ENCODE measurements at regions not wholly inside any gene's neighbourhood (a gene's known extent, or its start where the extent isn't known, plus 50 kb on each side); places are given as distances from the start of the nearest gene placed in this dataset.

DNA sequence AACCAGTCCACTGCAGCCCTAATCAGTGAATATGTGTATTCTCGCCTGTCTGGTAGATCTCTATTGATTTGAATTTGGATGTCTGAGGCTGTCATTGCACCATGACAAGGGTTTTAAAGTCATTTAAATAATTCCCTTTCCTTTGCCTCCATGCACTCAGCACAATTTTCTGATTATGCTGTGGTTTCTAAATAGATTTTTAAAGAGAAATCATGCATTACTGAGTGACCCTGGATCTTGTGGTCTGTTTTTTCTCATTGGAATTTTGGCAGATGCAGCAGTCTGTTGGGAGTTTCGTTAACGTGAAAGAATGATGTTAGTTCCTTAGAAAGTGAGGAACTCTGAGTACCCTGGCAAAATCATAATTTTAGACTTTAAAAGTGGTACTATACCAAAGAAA is 396.0 kb downstream of the LRRC70 start:
- intact Hi-C loops (cut with micrococcal nuclease): no loop called here
- H2BK20ac ChIP-seq (ENCODE audit: low read depth, low read length): no peak overlapping the region
- no peaks in the 10 kb centered on the region for H3K79me1 ChIP-seq (ENCODE audit: low read depth in 1 of 2, low read length in 2 of 2)
- no peak overlapping the region for H2BK15ac ChIP-seq (ENCODE audit: low read depth, low read length)
- DNase-seq (no peak), ATAC-seq (ENCODE audit: low read depth) (no peak)
- H3K4me3 ChIP-seq (ENCODE audit: insufficient read depth, low read depth, low read length): no peak overlapping the region
- H3K27ac ChIP-seq (ENCODE audit: insufficient read depth, low read length): no peak overlapping the region
- peaks cover 12% of the 10 kb centered on the region; the same call in 1 of the 2 replicates for H3K9me3 ChIP-seq (ENCODE audit: control insufficient read depth, insufficient read depth, low read length)
- no peak overlapping the region for H3K18ac ChIP-seq (ENCODE audit: low read depth, low read length)
- no peaks in the 10 kb centered on the region for H4K20me1 ChIP-seq (ENCODE audit: insufficient read depth, low read length)
- no peak overlapping the region for H3K14ac ChIP-seq (replicated peaks; ENCODE audit: low read depth, low read length)
- no peak overlapping the region for H2AK9ac ChIP-seq (replicated peaks; ENCODE audit: low read depth, low read length, poor library complexity)
- H3K23ac ChIP-seq (ENCODE audit: low read depth, low read length): no peak overlapping the region
- no peak overlapping the region for H3K56ac ChIP-seq (ENCODE audit: extremely low read depth, insufficient read depth, low read length)
- CTCF ChIA-PET: no interaction called here
- no peak overlapping the region for H4K91ac ChIP-seq (ENCODE audit: insufficient read depth, low read depth, low read length)
- no peak overlapping the region for H2BK5ac ChIP-seq (ENCODE audit: low read depth, low read length, poor library complexity, severe bottlenecking)
- H3K9me1 ChIP-seq (ENCODE audit: insufficient read depth, low read length): no peaks in the 10 kb centered on the region
- no peak overlapping the region for H2BK120ac ChIP-seq (ENCODE audit: low read depth, low read length)
- no peak overlapping the region for H2AFZ ChIP-seq (replicated peaks; ENCODE audit: low read length, poor library complexity)
- dilution Hi-C loops (cut with HindIII; ENCODE audit: low sequenced_read_pairs, unreplicated experiment): no loop called here
- in situ Hi-C loops (cut with MboI; ENCODE audit: low sequenced_read_pairs): no loop called here
- no peaks in the 10 kb centered on the region for H3K27me3 ChIP-seq (ENCODE audit: control insufficient read depth, insufficient read depth, low read length)
- H3K4ac ChIP-seq (ENCODE audit: low read depth, low read length): no peak overlapping the region
- WGBS, 2 experiments (ENCODE audit: extremely low coverage in 2 of 2, insufficient read length in 1 of 2): no CpG with 5 or more reads among the region's 3 CpGs
- no peaks in the 10 kb centered on the region for H3K36me3 ChIP-seq (ENCODE audit: control insufficient read depth, insufficient read depth, low read length)
- POLR2A ChIA-PET (ENCODE audit: unreplicated experiment): no interaction called here
- no peak overlapping the region for H2AK5ac ChIP-seq (ENCODE audit: low read depth, low read length)
- no peak overlapping the region for H3K9ac ChIP-seq (ENCODE audit: low read depth, low read length)
- H4K5ac ChIP-seq (ENCODE audit: low read depth, low read length): no peak overlapping the region
- no peaks in the 10 kb centered on the region for H3K4me1 ChIP-seq (ENCODE audit: control insufficient read depth, insufficient read depth, low read length)
- BruUV-seq (replicated peaks): no TSS peak
- no peak overlapping the region for H4K8ac ChIP-seq (ENCODE audit: low read depth in 2 of 2, low read length in 2 of 2)
- H3K4me2 ChIP-seq (ENCODE audit: low read depth, low read length): no peak overlapping the region
- no peak for TF ChIP-seq CHD1 (IDR thresholded peaks at IDR 0.05; ENCODE audit: low read depth, low read length)
- TF ChIP-seq, protein P1, sequence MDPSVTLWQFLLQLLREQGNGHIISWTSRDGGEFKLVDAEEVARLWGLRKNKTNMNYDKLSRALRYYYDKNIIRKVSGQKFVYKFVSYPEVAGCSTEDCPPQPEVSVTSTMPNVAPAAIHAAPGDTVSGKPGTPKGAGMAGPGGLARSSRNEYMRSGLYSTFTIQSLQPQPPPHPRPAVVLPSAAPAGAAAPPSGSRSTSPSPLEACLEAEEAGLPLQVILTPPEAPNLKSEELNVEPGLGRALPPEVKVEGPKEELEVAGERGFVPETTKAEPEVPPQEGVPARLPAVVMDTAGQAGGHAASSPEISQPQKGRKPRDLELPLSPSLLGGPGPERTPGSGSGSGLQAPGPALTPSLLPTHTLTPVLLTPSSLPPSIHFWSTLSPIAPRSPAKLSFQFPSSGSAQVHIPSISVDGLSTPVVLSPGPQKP (IDR thresholded peaks at IDR 0.05; ENCODE audit: borderline replicate concordance, low read depth, low read length): no peak
- TF ChIP-seq FOS (IDR thresholded peaks at IDR 0.05; ENCODE audit: low read depth, low read length): no peak
- no peak for TF ChIP-seq RAD21 (IDR thresholded peaks at IDR 0.05; ENCODE audit: low read length)
- no peak for TF ChIP-seq POLR2A (IDR thresholded peaks at IDR 0.05; ENCODE audit: low read depth, low read length)
- no peak for TF ChIP-seq BHLHE40 (IDR thresholded peaks at IDR 0.05; ENCODE audit: low read depth, low read length)
- TF ChIP-seq, protein P2, sequence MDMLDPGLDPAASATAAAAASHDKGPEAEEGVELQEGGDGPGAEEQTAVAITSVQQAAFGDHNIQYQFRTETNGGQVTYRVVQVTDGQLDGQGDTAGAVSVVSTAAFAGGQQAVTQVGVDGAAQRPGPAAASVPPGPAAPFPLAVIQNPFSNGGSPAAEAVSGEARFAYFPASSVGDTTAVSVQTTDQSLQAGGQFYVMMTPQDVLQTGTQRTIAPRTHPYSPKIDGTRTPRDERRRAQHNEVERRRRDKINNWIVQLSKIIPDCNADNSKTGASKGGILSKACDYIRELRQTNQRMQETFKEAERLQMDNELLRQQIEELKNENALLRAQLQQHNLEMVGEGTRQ (IDR thresholded peaks at IDR 0.05; ENCODE audit: low read depth, low read length): no peak
- TF ChIP-seq RFX5 (IDR thresholded peaks at IDR 0.05; ENCODE audit: low read depth, low read length): no peak
- TF ChIP-seq, protein P3, sequence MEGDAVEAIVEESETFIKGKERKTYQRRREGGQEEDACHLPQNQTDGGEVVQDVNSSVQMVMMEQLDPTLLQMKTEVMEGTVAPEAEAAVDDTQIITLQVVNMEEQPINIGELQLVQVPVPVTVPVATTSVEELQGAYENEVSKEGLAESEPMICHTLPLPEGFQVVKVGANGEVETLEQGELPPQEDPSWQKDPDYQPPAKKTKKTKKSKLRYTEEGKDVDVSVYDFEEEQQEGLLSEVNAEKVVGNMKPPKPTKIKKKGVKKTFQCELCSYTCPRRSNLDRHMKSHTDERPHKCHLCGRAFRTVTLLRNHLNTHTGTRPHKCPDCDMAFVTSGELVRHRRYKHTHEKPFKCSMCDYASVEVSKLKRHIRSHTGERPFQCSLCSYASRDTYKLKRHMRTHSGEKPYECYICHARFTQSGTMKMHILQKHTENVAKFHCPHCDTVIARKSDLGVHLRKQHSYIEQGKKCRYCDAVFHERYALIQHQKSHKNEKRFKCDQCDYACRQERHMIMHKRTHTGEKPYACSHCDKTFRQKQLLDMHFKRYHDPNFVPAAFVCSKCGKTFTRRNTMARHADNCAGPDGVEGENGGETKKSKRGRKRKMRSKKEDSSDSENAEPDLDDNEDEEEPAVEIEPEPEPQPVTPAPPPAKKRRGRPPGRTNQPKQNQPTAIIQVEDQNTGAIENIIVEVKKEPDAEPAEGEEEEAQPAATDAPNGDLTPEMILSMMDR (conservative IDR thresholded peaks at IDR 0.05; ENCODE audit: low read depth, low read length): no peak
- TF ChIP-seq MAFK (IDR thresholded peaks at IDR 0.05; ENCODE audit: low read depth, low read length): no peak
- no peak for TF ChIP-seq SMC3 (IDR thresholded peaks at IDR 0.05; ENCODE audit: low read depth, low read length)
- no peak for TF ChIP-seq CEBPB (IDR thresholded peaks at IDR 0.05; ENCODE audit: low read depth, low read length)
- TF ChIP-seq RCOR1 (IDR thresholded peaks at IDR 0.05; ENCODE audit: insufficient replicate concordance, low read length): no peak
- no peak for TF ChIP-seq MXI1 (IDR thresholded peaks at IDR 0.05; ENCODE audit: borderline replicate concordance, low read depth, low read length)
- TF ChIP-seq NFE2L2 (IDR thresholded peaks at IDR 0.05; ENCODE audit: low read depth, low read length): no peak
- no peak for TF ChIP-seq MAZ (IDR thresholded peaks at IDR 0.05; ENCODE audit: borderline replicate concordance, low read depth, low read length)

Measured in IMR-90 (cell line).